Neural progenitor cell (in vitro differentiated cells): ENCODE measurements at regions not wholly inside any gene's neighbourhood (a gene's known extent, or its start where the extent isn't known, plus 50 kb on each side); places are given as distances from the start of the nearest gene placed in this dataset.

Experiments
- EZH2 ChIP-seq: fragments of 200-600 bp; sonication (generic); IDR thresholded peaks from 2 replicates; pipeline ENCODE4 v1.6.1; 2017; ENCODE audit warnings: antibody characterized with exemption, mild to moderate bottlenecking, moderate library complexity
- TF ChIP-seq, protein P1 (sequence below): fragments of 200-600 bp; sonication (generic); IDR thresholded peaks from 2 replicates; pipeline ENCODE4 v1.5.1; 2017; ENCODE audit warnings: antibody characterized with exemption, mild to moderate bottlenecking

DNA sequence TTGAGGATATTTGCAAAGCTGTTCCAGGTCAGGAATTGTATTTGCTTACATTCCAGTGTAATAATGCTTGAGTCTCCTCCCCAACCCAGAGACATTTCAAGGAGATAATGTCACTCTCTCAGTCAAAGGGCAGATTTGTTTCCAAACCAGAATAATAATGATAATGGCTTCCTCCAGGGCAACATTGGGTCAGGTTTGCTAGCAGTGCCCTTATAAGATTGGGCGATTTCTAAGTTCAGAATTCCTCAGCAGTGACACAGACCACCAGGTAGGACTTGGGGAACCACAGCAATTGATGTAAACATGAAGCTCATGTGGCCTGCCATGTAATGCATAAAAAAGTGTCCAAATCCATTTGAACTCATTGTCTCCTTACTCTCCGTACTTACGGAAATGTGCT, 125.2 kb downstream of the BMP15 start:
- TF ChIP-seq, protein P1, sequence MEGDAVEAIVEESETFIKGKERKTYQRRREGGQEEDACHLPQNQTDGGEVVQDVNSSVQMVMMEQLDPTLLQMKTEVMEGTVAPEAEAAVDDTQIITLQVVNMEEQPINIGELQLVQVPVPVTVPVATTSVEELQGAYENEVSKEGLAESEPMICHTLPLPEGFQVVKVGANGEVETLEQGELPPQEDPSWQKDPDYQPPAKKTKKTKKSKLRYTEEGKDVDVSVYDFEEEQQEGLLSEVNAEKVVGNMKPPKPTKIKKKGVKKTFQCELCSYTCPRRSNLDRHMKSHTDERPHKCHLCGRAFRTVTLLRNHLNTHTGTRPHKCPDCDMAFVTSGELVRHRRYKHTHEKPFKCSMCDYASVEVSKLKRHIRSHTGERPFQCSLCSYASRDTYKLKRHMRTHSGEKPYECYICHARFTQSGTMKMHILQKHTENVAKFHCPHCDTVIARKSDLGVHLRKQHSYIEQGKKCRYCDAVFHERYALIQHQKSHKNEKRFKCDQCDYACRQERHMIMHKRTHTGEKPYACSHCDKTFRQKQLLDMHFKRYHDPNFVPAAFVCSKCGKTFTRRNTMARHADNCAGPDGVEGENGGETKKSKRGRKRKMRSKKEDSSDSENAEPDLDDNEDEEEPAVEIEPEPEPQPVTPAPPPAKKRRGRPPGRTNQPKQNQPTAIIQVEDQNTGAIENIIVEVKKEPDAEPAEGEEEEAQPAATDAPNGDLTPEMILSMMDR, result no peak
- TF ChIP-seq EZH2, result no peak
